Adrenal gland (tissue), 5 donors: ENCODE measurements at regions not wholly inside any gene's neighbourhood (a gene's known extent, or its start where the extent isn't known, plus 50 kb on each side); places are given as distances from the start of the nearest gene placed in this dataset.

Experiments used
- CTCF ChIP-seq, 6 experiments: fragments of 450-650 bp in 4 of 6; fragments of 200-600 bp in 2 of 6; sonication (generic) in 1 of 6; IDR thresholded peaks; 1 replicate in 5 of 6; 2 replicates in 1 of 6; pipeline versions ENCODE4 v1.5.1 to v1.8.0; 2016 to 2021; ENCODE audit warnings: antibody characterized with exemption in 6 of 6, mild to moderate bottlenecking in 2 of 6, moderate library complexity in 1 of 6
- POLR2A ChIP-seq, 2 donors: fragments of 450-650 bp; IDR thresholded peaks; one replicate each; pipeline ENCODE4 v1.6.1; 2017; ENCODE audit warnings: antibody characterized with exemption in 2 of 2, mild to moderate bottlenecking in 2 of 2, moderate library complexity in 1 of 2
- donor health status: DM: no; HTN: no; CAD: no.

- TF ChIP-seq POLR2A (IDR thresholded peaks at IDR 0.05) = no peak
- TF ChIP-seq CTCF (IDR thresholded peaks at IDR 0.05) = no peak
Measured at GRCh38 chr5:117833691-117834090, 1154.7 kb downstream of the DTWD2 start.
